Mesothelial cell of epicardium (in vitro differentiated cells): ENCODE measurements at regions not wholly inside any gene's neighbourhood (a gene's known extent, or its start where the extent isn't known, plus 50 kb on each side); places are given as distances from the start of the nearest gene placed in this dataset.

Experiments
- DNase-seq, 2 experiments: peaks; one replicate each; pipeline ENCODE4 v3.0.0; 2021; ENCODE audit warnings: low spot score in 2 of 2; ENCODE audit not compliant: unreplicated experiment in 2 of 2
- H3K27ac Mint-ChIP-seq: 2 replicates; pipeline ENCODE4 v1.8.0; 2021; ENCODE audit warnings: mixed read lengths
- H3K27me3 Mint-ChIP-seq: 2 replicates; pipeline ENCODE4 v1.8.0; 2021; ENCODE audit warnings: low read depth, mixed read lengths
- H3K36me3 Mint-ChIP-seq: 2 replicates; pipeline ENCODE4 v1.8.0; 2021; ENCODE audit warnings: mixed read lengths
- H3K4me1 Mint-ChIP-seq: 2 replicates; pipeline ENCODE4 v1.8.0; 2021; ENCODE audit warnings: mixed read lengths
- H3K4me3 Mint-ChIP-seq: 2 replicates; pipeline ENCODE4 v1.8.0; 2021; ENCODE audit warnings: mild to moderate bottlenecking, moderate library complexity, mixed read lengths
- H3K9me3 Mint-ChIP-seq: 2 replicates; pipeline ENCODE4 v1.8.0; 2021; ENCODE audit warnings: mixed read lengths
- TF ChIP-seq, protein P1 (sequence below): fragments of 200-600 bp; sonication (generic); IDR thresholded peaks from one replicate; pipeline ENCODE4 v1.5.0; 2021; ENCODE audit warnings: antibody characterized with exemption; ENCODE audit not compliant: unreplicated experiment

DNA sequence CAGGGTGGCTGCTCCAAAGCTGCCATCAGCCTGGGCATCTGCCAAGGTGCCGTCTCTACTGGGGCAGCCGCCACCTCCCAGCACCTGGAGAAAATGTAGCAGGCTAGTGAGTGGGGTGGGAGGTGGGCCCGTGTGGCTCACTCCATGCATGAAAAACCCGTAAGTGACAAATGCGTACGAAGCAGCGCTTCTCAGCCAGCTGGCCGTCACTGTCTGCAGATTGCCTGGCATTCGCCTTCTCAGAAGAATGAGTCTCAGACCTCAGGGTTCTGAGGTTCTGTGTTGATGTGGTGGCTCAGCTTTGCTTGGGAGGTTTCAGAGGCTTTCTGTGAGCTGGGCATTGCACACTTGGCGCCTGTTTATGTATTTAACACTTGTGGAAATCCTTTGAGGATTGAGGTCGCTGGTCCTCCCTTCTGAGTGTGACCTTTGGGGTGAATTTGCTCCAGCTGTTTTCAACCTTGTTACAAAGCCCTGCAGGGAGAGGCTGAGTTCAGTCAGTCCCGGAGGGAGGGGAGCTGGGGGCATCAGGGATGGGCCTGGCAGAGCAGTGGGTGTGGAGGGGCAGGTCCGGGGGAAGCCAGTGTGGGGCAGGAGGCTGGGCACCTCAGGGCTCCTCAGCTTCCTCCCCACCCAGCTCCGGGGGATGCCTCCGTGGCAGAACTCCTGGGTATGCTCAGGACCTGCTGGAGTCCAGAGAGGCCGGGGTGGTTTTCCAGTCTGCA lies 977.0 kb downstream of the TBC1D22A start:
- no peak overlapping the region for H3K27ac Mint-ChIP-seq

DNA sequence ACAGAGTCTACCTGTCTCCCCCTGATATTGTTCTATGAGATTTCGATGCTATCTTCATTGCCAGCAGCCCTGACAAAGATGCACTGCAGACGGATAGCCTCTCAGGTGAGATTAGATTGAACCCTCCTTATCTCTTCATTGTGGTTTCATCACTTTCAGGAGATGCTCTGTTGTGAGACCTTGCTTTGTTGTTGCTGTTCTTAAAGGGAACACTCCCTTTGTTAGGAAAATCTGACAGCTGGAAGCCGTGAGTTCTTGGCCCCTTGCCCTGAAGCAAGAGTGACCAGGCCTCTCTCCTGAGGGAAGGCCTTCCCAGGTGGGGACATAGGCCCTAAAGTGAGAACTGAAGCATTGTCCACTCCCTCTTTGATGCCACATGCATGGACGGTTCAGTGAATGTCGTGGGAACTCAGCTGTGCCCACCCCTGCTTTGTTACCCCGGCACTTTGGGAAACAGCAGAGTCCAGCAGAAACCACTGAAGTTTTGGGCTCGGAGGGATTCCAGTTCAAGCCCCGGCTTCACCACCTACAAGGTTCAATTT lies 976.1 kb downstream of the TBC1D22A start:
- Mint-ChIP-seq H3K27ac (no peak overlapping the region), H3K36me3 (no peaks in the 10 kb centered on the region), H3K9me3 (no peaks in the 10 kb centered on the region), H3K4me3 (no peak overlapping the region), H3K4me1 (no peaks in the 10 kb centered on the region), H3K27me3 (no peaks in the 10 kb centered on the region)
- DNase-seq = no peak
- TF ChIP-seq, protein P1, sequence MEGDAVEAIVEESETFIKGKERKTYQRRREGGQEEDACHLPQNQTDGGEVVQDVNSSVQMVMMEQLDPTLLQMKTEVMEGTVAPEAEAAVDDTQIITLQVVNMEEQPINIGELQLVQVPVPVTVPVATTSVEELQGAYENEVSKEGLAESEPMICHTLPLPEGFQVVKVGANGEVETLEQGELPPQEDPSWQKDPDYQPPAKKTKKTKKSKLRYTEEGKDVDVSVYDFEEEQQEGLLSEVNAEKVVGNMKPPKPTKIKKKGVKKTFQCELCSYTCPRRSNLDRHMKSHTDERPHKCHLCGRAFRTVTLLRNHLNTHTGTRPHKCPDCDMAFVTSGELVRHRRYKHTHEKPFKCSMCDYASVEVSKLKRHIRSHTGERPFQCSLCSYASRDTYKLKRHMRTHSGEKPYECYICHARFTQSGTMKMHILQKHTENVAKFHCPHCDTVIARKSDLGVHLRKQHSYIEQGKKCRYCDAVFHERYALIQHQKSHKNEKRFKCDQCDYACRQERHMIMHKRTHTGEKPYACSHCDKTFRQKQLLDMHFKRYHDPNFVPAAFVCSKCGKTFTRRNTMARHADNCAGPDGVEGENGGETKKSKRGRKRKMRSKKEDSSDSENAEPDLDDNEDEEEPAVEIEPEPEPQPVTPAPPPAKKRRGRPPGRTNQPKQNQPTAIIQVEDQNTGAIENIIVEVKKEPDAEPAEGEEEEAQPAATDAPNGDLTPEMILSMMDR = no peak

More for the DNA sequence above, 977.0 kb downstream of the TBC1D22A start:
- no peak for DNase-seq
- H3K4me1 Mint-ChIP-seq = no peaks in the 10 kb centered on the region
- H3K36me3 Mint-ChIP-seq = no peaks in the 10 kb centered on the region
- H3K9me3 Mint-ChIP-seq = no peaks in the 10 kb centered on the region
- H3K27me3 Mint-ChIP-seq = no peaks in the 10 kb centered on the region
- TF ChIP-seq, protein P1 = no peak
- no peak overlapping the region for H3K4me3 Mint-ChIP-seq

DNA sequence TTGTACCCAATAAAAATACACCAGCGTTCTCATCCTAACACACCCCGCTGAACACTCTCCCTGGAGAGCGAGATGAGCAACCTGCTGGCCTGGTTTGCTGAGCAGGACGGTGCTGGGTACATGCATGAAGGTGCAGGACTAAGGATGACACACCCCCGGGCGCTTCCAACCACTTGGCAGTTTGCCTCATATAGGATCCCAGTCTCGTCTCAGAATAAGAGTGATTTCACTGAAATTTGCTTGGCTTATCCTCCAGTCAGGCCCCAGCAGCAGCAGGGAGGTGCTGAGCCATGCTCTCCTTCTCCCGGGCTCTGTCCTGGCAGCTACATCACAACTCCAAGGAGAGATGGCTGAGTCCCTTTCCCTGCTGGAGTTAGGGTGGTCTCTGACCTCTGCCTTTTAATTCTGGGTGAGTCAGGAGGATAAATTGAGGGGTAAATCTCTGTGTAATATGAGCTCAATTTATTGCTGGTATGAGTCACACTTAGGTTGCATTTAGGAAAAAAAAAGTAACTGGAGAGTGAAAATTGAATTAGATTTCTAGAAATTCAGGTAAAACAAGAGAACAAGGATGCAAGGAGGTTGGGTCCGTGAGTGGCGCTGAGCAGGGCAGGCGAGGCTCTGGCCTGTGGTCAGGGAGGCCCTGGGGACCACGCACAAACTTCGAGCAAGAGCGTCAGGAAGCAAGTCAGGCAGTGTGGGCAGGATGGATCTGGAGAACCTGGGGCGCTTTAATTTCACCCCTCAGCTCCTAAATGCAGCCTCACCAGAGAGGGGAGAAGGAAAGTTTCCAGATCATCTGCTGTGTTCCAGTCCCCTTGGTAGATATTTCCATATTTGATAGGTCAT lies 974.0 kb downstream of the TBC1D22A start:
- no peaks in the 10 kb centered on the region for H3K36me3 Mint-ChIP-seq
- H3K27ac Mint-ChIP-seq = no peak overlapping the region
- H3K9me3 Mint-ChIP-seq = peaks cover 10% of the 10 kb centered on the region
- DNase-seq = no peak
- no peaks in the 10 kb centered on the region for H3K4me1 Mint-ChIP-seq
- H3K27me3 Mint-ChIP-seq = no peaks in the 10 kb centered on the region
- H3K4me3 Mint-ChIP-seq = no peak overlapping the region
- TF ChIP-seq, protein P1 = no peak

GRCh38 chr22:47734511-47734910 lies 972.1 kb downstream of the TBC1D22A start:
- no peaks in the 10 kb centered on the region for H3K4me1 Mint-ChIP-seq
- H3K4me3 Mint-ChIP-seq = no peak overlapping the region

DNA sequence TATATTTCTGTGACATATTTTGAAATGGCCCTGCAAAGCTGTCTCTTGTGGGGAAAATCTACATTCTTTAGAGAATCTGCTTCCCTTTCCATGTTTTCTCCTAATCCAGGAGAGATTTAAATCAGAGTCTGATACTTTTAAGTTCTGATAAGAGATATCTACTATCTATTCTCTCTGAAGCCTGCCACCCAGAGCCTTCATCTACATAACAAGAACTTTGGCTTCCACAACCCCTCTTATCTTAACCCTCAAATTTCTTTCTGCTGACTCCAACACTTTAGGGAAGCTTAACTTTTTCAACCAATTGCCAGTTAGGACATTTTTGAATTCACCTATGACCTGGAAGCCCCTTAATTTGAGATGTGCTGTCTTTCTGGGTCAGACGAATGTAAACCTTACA lies 965.2 kb downstream of the TBC1D22A start:
- Mint-ChIP-seq H3K4me1 (no peaks in the 10 kb centered on the region), H3K27me3 (no peaks in the 10 kb centered on the region), H3K36me3 (no peaks in the 10 kb centered on the region), H3K9me3 (peaks cover 26% of the 10 kb centered on the region), H3K4me3 (no peak overlapping the region), H3K27ac (no peak overlapping the region)
- DNase-seq = no peak
- TF ChIP-seq, protein P1 = no peak

More at GRCh38 chr22:47734511-47734910, 972.1 kb downstream of the TBC1D22A start:
- Mint-ChIP-seq H3K27me3 (no peaks in the 10 kb centered on the region), H3K36me3 (no peaks in the 10 kb centered on the region), H3K27ac (no peak overlapping the region), H3K9me3 (peaks cover 18% of the 10 kb centered on the region)
- TF ChIP-seq, protein P1 = no peak
- no peak for DNase-seq
